Skeletal muscle satellite cell (primary cell): ENCODE measurements at regions not wholly inside any gene's neighbourhood (a gene's known extent, or its start where the extent isn't known, plus 50 kb on each side); places are given as distances from the start of the nearest gene placed in this dataset.

Source experiments
- H3K27me3 ChIP-seq: 2 replicates; pipeline ENCODE4 v1.7.0; 2013; ENCODE audit warnings: low read length; ENCODE audit not compliant: control insufficient read depth, insufficient read depth
- H3K36me3 ChIP-seq: 2 replicates; pipeline ENCODE4 v1.7.0; 2013; ENCODE audit warnings: mild to moderate bottlenecking, control low read depth, low read length; ENCODE audit not compliant: insufficient read depth
- H3K4me1 ChIP-seq: 2 replicates; pipeline ENCODE4 v1.7.0; 2013; ENCODE audit warnings: low read length; ENCODE audit not compliant: control insufficient read depth, insufficient read depth
- H3K4me2 ChIP-seq: 2 replicates; pipeline ENCODE4 v1.7.0; 2013; ENCODE audit warnings: mild to moderate bottlenecking, low read length
- H3K4me3 ChIP-seq: 2 replicates; pipeline ENCODE4 v1.7.0; 2013; ENCODE audit warnings: low read length
- H3K9ac ChIP-seq: 2 replicates; pipeline ENCODE4 v1.7.0; 2013; ENCODE audit warnings: mild to moderate bottlenecking, low read depth, low read length, moderate library complexity
- H3K9me3 ChIP-seq: replicated peaks from 2 replicates; pipeline ENCODE4 v1.7.0; 2013; ENCODE audit warnings: mild to moderate bottlenecking, control low read depth, low read length

GRCh38 chr4:4734425-4734824 is 125.0 kb upstream of the MSX1 start:
- H3K9ac ChIP-seq = no peak overlapping the region
- no peak overlapping the region for H3K4me3 ChIP-seq
- H3K36me3 ChIP-seq = no peaks in the 10 kb centered on the region
- H3K4me2 ChIP-seq = no peak overlapping the region
- no peaks in the 10 kb centered on the region for H3K4me1 ChIP-seq
- no peaks in the 10 kb centered on the region for H3K9me3 ChIP-seq
- H3K27me3 ChIP-seq = peaks cover 43% of the 10 kb centered on the region

DNA sequence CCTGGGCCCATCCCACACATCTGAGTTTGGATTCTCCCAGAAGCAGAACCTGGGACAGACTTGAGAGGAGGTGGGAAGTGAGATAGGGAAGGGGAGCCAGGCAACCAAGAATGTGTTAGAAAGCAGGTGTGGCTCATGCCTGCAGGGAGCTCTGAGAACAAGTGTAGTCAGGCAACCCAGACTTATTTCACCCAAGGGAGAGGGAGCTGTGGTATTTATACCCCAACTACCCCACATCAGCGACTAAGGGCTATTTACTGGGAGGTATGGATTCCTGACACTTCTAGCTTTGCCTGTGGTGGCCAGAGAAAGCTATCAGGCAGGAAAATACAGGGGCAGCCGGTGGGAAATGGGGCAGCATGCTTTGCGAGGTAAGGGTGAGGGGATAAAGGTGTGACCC is 125.8 kb upstream of the MSX1 start:
- no peaks in the 10 kb centered on the region for H3K9me3 ChIP-seq
- H3K27me3 ChIP-seq = peaks cover 43% of the 10 kb centered on the region
- H3K4me3 ChIP-seq = no peak overlapping the region
- H3K4me2 ChIP-seq = no peak overlapping the region
- no peaks in the 10 kb centered on the region for H3K36me3 ChIP-seq
- H3K9ac ChIP-seq = no peak overlapping the region
- H3K4me1 ChIP-seq = no peaks in the 10 kb centered on the region

GRCh38 chr4:4730249-4730648 is 129.2 kb upstream of the MSX1 start:
- Histone ChIP-seq H3K4me2 (no peak overlapping the region), H3K4me3 (no peak overlapping the region), H3K9ac (no peak overlapping the region), H3K36me3 (no peaks in the 10 kb centered on the region), H3K27me3 (peaks cover 26% of the 10 kb centered on the region), H3K9me3 (peaks cover 8% of the 10 kb centered on the region), H3K4me1 (no peaks in the 10 kb centered on the region)

DNA sequence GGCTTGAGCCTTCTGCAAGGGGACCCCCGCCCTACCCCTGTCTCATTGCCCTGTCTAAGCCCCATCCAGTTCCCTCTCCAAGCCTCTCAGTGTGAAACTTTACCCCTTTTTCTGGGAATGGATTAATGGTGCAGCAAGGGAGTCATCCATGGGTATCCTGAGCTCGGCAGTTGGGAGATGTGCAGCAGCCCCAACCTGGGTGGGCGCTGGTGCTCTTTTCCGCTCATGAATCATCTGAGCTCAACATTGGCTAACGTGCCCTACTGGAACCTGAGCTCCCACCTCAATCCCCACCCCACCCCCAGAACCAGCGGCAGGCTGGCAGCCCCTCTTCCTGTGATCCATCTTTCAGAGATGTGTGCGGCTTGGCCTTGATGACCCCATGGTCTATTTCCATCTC is 130.3 kb upstream of the MSX1 start:
- Histone ChIP-seq H3K4me3 (no peak overlapping the region), H3K9me3 (peaks cover 8% of the 10 kb centered on the region), H3K36me3 (no peaks in the 10 kb centered on the region), H3K27me3 (peaks cover 16% of the 10 kb centered on the region), H3K4me2 (no peak overlapping the region), H3K9ac (no peak overlapping the region), H3K4me1 (no peaks in the 10 kb centered on the region)

DNA sequence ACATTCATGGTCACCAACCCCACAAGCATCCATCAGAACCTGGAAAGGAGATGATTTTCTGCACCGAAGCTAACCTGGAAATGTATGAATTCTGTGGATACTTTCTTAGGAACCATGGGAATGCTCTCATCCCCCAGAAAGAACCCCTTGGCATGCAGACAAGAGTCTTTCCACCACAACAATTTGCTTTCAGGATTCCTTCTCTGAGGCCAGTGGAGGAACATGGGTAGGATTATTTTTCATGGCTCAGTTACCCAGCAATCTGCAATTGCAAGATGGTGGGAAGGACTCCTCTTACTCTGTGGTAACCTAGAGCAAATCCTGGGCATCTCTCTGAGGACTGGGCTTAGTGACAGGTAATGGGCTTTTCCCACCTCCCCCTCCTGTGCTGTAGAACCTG is 131.9 kb upstream of the MSX1 start:
- Histone ChIP-seq H3K4me3 (no peak overlapping the region), H3K4me2 (no peak overlapping the region), H3K9ac (no peak overlapping the region), H3K27me3 (peaks cover under 1% of the 10 kb centered on the region), H3K4me1 (no peaks in the 10 kb centered on the region), H3K9me3 (peaks cover 8% of the 10 kb centered on the region), H3K36me3 (no peaks in the 10 kb centered on the region)

- Histone ChIP-seq H3K4me3 (no peak overlapping the region), H3K9me3 (peaks cover 8% of the 10 kb centered on the region), H3K9ac (no peak overlapping the region), H3K36me3 (no peaks in the 10 kb centered on the region), H3K4me1 (no peaks in the 10 kb centered on the region), H3K27me3 (no peaks in the 10 kb centered on the region), H3K4me2 (no peak overlapping the region)
Measured at GRCh38 chr4:4726051-4726450, 133.4 kb upstream of the MSX1 start.

DNA sequence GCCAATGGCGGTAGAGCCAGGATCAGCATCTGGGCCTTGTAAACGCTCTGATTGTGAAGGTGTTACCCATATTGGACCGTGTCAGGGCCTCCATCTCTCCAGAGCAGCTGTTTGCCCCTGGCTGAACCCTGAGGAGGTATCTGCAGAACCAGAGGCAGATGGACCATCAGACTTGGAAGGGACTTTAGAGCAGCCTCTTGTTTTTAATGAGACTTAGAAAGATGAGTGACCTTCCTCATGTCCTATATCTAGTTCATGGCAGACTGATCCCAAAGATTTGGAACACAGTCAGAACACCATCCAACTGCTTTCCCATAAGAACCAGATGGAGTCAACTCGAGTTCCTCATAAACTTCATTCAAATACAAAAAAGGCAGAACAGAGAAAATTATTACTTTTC is 135.1 kb upstream of the MSX1 start:
- Histone ChIP-seq H3K4me1 (no peaks in the 10 kb centered on the region), H3K4me3 (no peak overlapping the region), H3K4me2 (no peak overlapping the region), H3K9ac (no peak overlapping the region), H3K36me3 (no peaks in the 10 kb centered on the region), H3K9me3 (peaks cover 8% of the 10 kb centered on the region), H3K27me3 (peaks cover 7% of the 10 kb centered on the region)

GRCh38 chr4:4721636-4722035 is 137.8 kb upstream of the MSX1 start:
- Histone ChIP-seq H3K9me3 (peaks cover 8% of the 10 kb centered on the region), H3K27me3 (peaks cover 7% of the 10 kb centered on the region), H3K4me3 (no peak overlapping the region), H3K4me2 (no peak overlapping the region), H3K9ac (no peak overlapping the region), H3K36me3 (no peaks in the 10 kb centered on the region), H3K4me1 (no peaks in the 10 kb centered on the region)

DNA sequence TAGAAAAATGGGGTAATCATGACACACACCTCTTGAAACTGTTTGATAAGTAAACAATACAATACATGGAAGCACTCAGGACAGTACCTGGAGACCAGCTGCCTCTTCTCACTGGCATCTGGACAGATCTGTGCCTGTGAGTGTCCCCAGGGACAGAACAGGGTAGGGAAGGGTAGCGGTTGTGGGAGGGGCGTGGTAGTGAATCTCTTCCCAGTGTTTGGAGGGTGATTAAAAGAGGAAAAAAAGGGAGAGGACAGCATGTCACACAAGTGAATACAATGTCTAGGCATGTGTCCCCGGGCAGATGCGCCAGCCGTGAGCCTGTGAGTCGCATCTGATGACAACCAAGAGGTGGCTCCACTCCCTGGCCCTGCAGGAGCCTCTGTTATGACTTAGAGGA is 138.8 kb upstream of the MSX1 start:
- no peaks in the 10 kb centered on the region for H3K4me1 ChIP-seq
- H3K9ac ChIP-seq = no peak overlapping the region
- H3K9me3 ChIP-seq = peaks cover 3% of the 10 kb centered on the region
- no peak overlapping the region for H3K4me2 ChIP-seq
- no peak overlapping the region for H3K4me3 ChIP-seq
- peaks cover 7% of the 10 kb centered on the region for H3K27me3 ChIP-seq
- H3K36me3 ChIP-seq = no peaks in the 10 kb centered on the region

- Histone ChIP-seq H3K27me3 (peaks cover 7% of the 10 kb centered on the region), H3K36me3 (no peaks in the 10 kb centered on the region), H3K4me3 (no peak overlapping the region), H3K4me1 (no peaks in the 10 kb centered on the region), H3K9ac (no peak overlapping the region), H3K9me3 (no peaks in the 10 kb centered on the region), H3K4me2 (no peak overlapping the region)
Measured at GRCh38 chr4:4719436-4719835, 140.0 kb upstream of the MSX1 start.

GRCh38 chr4:4717692-4718091 is 141.8 kb upstream of the MSX1 start:
- Histone ChIP-seq H3K9me3 (no peaks in the 10 kb centered on the region), H3K9ac (no peak overlapping the region), H3K4me2 (no peak overlapping the region), H3K36me3 (no peaks in the 10 kb centered on the region), H3K27me3 (peaks cover 7% of the 10 kb centered on the region), H3K4me3 (no peak overlapping the region), H3K4me1 (no peaks in the 10 kb centered on the region)

DNA sequence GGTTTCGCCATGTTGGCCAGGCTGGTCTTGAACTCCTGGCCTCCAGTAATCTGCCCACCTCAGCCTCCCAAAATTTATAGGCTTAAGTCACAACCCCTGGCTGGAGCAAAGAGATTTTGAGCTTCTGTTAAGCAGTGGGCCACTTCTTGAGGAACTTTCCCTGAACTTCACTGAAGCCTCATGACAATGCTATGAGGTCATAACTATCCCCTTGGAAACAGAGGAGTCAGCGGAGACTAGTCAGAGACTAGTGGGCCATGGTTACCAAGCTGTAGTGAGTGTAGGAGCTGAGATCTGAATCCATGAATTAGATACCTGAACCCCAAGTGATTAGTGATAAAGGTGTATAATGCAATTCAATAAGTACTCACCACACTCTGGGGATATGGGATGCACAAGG is 145.1 kb upstream of the MSX1 start:
- Histone ChIP-seq H3K4me3 (no peak overlapping the region), H3K9me3 (no peaks in the 10 kb centered on the region), H3K36me3 (no peaks in the 10 kb centered on the region), H3K4me2 (no peak overlapping the region), H3K27me3 (peaks cover 15% of the 10 kb centered on the region), H3K4me1 (no peaks in the 10 kb centered on the region), H3K9ac (no peak overlapping the region)
